Stimulated activated CD4-positive, alpha-beta T cell treated with anti-CD3 and anti-CD28 coated beads, Interleukin-4, amount 100 ng/mL, for 24 hours (primary cell): ENCODE measurements at regions not wholly inside any gene's neighbourhood (a gene's known extent, or its start where the extent isn't known, plus 50 kb on each side); places are given as distances from the start of the nearest gene placed in this dataset.

ENCODE experiments used
- DNase-seq: peaks from one replicate; pipeline ENCODE4 v3.0.0-alpha.2; 2020

DNA sequence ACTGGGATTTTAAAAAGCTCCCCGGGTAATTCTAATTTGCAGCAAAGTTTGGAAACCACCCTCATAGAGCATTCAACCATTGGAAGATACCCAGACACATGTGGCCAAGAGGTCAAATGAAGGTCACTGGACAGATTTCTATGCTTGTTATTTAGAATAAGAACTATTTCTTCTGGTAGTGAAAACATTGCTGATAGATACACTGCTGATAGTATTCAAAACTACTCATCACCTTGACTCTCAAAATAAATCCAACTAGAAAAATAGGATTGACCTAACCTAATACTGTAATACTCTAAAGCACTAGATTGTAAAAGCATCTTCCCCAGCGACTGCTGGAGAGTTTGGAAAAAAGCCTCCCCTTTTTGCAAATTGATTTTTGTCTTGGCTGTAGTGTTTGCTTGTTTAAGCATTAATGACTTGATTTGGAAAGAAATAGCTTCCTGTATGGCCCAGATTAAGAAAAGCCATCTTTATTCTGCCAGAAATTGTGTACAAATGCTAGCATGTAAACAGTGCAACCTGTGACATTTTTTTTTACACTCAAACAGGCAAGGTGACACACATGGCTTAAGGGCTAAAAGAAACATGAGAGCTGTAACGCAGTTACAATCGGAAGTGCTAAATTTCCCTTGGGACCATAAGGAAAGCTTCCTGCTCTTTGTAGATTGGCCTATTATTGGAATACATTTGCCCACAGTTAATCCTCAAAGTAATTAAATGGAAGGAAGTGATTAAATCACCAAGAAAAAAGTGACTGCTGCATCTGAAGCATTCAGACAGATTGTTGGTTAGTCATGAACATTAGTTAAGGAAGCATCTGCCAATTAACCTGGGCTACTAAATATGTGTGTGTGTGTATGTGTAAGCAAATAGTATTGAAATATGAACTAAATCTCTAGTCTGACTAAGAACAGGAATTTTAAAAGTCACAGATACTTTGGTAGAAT is 356.5 kb upstream of the ATP2B1 start:
- DNase-seq, result no peak

DNA sequence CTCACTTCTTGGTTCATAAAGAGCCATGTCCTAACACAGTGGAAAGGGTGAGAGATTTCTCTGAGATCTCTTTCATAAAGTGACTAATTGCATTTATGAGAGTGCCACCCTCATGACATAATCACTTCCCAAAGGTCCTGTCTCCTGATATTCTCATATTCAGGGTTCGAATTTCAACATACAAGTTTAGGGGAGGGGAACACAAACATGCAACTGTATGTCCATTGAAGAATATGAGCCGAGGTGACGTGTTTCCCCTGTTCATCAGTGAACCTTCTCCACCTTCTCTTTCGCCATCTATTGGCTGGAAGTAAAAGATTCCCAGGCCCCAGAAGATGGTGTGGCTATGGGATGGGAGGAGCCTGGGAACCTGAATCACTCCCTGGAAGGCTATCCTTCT is 354.2 kb upstream of the ATP2B1 start:
- no peak for DNase-seq

DNA sequence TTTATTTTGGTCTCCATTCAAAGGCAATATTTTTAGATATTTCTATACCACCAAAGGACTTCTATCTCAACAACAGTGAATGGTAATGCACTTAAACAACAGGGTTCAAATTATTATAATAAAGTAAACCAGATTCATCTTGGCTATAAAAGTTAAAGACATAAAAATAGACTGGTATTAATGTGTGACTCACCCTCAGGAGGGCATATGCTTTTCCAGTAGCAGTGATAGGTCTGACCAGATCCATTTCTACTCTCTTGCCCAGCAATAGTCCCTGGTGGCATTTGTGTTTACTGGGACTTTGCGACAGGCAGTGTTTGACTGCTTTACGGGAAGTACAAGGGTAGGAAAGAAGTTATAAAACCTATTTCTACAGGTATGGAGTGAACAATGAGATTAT is 353.2 kb upstream of the ATP2B1 start:
- no peak for DNase-seq

DNA sequence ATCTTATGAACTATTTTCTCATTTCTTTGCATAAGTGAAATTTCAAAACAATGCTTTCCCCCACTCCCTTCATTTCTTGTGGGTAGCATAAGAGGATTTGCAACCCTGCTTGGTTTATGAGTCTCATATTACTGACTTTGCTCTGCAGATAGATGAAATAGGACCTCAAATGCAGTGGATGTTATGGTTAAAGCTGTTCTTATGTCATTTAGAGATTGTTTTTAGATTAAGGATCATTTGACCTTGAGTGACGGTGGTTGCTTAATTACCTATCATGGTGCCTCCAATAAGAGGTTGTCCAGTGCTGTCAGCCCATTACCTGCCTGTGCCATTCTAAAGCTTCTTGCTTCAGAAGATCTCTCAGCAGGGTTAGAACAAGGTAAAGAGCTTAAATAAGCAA is 351.4 kb upstream of the ATP2B1 start:
- DNase-seq, result no peak

DNA sequence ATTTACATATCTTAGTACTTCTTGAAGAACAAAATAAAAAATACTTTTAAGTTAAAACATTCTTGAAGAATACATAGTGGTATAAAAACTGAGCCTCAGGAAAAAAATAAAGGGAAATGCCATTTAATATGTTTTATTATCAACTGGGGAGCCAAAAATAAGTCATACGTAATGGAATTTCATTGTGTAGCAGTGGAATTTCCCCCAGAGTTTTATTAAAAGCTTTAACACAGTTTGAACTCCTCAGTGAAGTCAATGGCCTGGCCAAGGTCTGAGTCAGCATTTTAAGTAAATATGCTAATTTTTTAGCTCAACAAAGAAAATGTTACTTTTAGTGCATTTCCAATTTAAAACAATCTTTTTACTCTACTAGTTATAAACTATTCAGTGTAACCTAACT is 350.1 kb upstream of the ATP2B1 start:
- no peak for DNase-seq

DNA sequence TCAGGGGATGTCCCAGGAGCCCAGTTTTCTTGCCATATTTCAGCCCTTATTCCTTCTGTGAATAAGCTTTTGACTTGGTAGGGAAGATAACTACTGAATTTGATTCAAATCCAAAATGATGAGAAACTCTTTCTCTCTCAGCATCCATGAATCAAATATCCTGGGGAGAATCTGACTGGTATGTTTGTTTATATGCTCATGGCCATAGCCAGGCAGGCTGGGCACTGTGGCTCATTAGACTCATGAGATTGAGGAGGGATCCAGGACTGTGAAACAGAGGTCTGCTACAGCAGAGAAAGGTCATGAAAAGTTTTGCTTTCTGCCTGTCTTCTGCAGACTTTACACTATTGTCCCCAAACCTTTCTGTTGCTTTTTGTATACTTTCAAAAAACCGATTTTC is 346.4 kb upstream of the ATP2B1 start:
- no peak for DNase-seq

DNA sequence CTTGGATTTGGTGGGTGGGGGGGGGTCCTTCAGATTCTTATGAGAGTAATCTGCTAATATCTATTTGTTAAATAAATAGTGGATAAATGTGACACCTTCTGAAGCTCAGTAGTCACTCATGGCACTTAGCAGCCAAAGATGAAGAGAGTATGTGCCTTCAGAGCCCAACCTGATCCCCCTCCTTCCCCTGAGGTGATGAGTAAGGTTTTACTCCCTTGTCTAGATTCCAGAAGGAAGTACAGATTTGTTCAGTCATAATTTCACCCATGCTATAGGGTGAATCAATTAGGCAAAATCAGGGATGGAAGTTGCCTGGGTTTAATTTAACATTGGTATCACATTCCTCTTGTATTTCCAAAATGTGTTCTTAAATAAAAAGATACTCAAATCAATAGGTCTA is 340.3 kb upstream of the ATP2B1 start:
- DNase-seq, result no peak

DNA sequence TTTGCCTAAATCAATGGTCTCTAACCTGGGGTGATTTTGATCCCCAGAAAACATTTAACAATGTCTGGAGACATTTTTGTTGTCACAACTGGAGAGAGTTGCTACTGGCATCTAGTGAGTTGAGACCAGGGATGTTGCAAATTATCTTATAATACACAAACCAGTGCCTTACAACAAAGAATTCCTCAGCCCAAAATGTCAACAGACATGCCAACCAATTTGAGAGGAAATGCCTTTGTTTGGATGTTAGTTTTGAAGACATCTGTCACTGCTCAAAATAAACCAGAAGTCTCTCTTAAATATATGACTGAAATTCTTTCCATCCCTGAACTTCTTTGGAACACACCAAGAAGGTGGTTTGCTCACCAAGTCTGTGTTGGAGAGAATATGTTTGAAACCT is 336.9 kb upstream of the ATP2B1 start:
- no peak for DNase-seq

DNA sequence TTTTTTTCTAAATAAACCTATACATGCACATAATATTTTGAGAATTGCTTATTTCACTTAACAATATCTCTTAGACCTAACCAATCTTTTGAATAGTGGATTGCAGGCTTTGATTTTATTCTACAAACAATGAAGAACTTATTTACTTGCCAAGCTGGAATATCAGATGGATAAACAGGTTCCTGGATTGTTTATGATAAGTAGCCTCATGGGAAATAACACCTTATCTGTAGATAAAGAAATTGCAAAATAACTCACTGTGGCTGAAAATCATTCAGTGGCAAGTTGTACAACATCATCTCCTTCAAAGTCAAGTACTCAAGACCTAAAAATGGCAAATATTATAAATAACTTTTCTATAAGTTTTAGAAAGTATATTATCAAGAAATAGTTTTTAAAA is 335.4 kb upstream of the ATP2B1 start:
- DNase-seq, result no peak

DNA sequence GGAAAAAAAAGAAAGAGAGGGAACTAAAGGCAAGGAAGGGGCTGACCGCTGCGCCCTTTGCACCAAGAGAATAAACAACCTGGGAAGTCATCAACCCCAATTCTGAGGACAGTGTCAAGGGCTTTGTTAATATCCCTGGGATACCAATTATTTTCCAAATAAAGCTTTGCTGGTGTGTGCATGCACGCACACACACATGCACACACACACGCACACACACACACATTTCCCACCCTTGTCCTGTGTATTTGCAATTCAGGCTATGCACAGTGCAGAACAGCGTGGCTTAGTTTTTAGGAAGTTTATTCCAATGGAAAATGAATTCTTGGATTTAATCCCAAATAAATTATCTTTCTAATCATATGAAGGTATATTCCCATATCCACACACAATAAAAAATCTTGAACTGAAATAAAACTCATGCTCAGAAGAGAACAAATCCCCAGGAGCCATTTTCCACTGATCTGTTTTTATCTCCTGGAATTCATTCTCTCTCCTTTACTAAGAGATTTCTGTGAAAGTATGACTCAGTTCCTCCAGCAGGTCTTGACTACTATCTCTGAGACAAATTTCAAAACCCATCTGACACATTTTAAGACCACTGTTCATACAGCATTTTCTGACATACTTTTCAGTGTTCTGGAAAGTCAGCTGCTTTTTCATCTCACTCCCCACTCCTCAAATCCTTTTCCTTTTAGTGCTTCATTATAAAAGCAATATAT is 334.4 kb upstream of the ATP2B1 start:
- DNase-seq, result no peak

DNA sequence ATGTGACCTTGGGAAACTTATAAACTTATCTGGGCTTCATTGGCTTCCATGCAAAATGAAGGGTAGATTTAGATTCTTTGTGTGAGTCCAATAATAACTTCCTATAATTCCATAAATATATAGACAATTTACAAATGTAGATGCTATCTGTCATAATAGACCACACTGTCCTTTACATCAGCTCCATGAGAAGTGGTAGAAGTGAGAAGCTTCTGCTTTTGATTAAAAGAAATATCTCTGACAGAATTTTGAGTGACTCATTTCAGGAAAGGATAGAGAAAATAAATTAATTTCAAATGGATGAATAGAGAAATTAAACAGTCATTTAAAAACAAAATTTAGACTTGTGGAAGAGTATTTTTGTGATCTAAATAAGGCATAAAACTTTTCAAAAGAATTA is 329.7 kb upstream of the ATP2B1 start:
- DNase-seq, result no peak

DNA sequence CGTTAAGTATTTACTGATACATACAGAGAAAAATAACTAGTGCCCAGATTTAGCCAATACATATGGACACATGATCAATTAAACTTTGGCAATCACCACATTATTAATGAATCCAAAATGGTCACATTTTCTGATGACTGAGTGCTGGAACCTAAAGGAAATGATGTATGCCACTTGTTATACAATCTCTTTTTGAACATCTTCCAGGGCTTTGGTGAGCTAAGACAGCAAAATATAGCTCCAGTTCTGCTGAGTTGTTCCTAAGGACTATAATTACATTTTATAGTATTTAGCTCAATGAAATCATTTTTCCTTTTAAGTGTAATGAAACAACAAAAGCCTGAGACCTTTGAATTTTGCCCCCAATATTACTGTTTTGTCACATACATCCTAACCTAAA is 329.1 kb upstream of the ATP2B1 start:
- DNase-seq, result no peak

DNA sequence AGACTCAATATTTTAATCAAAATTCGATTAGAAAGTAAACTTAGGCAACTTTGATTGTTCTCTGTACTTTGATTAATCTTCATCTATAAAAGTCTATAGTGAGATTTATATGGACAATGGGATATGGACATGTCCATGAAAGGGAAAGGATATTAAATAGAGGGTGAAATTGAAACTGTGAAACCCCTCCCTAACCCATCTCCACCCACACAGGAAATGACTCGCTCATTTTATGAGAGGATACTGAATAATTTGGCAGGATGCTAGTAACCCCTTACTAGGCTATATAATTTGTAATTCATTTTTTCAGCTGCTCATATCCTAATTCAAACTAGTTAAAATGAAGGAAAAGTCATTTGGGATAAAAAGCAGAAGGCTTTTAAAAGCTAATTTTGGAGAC is 328.0 kb upstream of the ATP2B1 start:
- DNase-seq, result no peak

DNA sequence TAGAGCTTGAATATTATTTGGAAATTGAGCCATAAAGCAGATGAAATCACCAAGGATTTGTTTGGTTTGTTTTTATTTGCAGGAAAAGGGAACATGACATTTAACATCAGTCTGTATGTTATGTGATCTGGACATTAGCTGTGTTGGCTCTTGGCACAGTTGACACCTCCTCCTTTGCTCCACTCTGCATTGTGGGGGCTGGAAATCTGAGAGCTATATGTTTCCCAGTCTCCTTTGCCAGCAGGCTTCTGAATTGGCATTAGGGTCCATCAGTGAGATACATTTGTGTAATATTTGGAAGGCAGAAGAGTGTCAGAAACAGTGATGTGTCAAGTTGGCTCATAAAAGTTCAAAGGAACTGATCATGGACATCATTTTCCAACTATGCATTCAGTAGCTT is 322.1 kb upstream of the ATP2B1 start:
- no peak for DNase-seq

DNA sequence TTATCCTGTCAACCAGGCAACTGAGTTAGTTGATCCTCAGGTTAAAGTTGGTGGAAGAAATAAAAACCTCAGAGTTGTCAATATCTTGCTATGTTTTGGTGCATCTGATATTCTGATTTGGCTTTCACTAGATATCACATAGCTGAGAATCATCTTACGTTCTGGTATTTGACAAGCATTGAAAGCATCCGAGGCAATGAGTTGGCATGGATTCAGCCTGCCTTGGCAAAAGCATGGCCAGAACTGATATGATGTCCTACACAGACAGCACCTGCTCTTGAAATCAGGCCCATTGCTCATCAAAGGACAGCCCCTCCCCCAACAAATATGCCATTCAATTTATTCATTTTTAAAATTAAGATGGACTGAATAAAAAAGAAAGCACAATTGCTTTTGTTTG is 320.7 kb upstream of the ATP2B1 start:
- no peak for DNase-seq

DNA sequence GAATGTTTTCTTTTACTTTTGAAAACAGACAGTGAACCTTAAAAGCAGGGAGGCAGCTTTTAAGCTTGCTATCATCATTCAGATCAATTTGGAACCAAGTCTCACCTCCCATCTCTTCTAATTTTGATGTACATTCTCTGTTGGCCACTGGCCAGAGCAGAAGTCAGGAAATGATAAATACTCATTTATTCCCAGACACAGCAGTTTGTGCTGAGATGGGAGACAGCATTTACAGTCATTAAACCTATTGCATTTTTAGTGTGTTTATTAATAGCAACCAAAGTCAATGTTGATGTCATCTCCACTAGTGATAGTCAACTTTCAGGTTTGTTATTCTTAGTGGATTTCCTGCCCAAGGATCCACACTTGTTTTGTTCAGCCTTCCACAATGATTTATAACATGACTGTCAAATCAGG is 320.0 kb upstream of the ATP2B1 start:
- DNase-seq, result no peak

DNA sequence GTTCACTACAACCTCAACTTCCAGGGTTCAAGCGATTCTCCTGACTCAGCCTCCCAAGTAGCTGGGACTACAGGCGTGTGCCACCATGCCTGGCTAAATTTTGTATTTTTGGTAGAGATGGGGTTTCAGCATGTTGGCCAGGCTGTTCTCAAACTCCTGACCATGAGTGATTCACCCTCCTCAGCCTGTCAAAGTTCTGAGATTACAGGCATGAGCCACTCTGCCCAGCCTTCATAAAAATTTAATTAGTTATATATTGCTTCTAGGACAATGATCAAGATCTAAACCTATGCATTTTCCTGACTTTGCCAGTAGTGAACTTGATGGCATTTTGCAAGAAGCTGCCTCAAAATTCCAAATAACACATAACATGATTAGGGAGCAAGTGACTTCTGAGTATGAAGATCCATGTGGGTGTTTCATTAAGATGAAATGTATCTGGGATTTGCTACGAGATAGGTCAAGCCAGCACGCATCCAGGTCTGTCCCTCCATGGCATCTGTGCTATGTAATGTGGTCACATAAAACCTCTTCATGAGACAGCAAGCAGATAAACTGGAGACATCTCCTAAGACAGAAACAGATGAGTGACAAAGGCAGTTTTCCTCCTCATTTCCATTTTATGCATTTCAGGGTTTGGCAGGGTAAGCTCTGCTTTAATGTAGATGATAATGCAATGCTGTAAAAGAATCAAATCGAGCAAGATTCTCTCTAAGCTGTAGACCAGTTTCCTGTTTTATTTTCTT is 319.4 kb upstream of the ATP2B1 start:
- no peak for DNase-seq

DNA sequence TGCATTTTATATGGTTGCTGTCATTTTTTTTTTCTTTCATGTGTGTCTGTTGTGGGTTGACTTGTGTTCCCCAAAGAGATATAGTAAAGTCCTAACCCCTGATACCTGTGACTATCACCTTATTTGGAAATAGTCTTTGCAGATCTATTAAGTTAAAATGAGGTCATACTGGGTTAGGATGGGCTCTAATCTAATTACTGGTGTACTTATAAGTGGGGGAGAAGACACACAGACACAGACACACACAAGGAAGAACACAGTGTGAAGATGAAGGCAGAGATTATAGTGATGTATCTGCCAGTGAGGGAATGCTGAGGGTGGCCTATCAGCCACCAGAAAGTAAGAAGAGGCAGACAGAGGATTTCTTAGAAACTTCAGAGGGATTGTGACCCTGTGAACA is 318.4 kb upstream of the ATP2B1 start:
- no peak for DNase-seq

DNA sequence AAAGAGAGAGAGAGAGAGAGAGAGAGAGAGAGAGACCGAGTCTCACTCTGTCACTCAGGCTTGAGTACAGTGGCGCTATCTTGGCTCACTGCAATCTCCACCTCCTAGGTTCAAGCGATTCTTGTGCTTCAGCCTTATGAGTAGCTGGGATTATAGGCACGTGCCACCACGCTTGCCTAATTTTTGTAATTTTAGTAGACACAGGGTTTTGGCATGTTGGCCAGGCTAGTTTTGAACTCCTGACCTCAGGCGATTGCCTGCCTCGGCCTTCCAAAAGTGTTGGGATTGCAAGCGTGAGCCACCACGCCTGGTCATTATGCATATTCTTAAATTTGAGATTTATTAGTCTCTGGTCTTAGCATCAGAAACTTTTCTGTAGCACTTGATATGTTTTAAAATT is 317.9 kb upstream of the ATP2B1 start:
- DNase-seq, result no peak

DNA sequence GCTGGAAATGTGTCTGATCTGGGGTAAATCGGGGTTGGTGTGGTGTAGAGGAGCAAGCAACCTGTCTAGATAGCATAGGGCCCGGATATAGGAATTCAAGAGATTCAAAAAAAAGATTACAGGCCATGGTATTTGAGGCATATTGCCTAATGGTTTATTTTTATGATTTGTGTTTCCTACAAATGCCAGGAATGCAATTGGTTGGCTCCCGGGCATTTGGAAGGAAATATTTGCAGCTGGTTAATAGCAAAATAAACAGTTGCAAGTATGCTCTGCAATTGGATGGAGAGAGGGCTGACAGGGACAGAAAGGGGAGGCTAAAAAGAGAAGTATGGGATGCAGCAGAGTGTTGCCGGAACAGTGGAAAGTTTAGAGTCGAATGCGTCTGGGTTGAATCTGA is 315.6 kb upstream of the ATP2B1 start:
- DNase-seq, result no peak

DNA sequence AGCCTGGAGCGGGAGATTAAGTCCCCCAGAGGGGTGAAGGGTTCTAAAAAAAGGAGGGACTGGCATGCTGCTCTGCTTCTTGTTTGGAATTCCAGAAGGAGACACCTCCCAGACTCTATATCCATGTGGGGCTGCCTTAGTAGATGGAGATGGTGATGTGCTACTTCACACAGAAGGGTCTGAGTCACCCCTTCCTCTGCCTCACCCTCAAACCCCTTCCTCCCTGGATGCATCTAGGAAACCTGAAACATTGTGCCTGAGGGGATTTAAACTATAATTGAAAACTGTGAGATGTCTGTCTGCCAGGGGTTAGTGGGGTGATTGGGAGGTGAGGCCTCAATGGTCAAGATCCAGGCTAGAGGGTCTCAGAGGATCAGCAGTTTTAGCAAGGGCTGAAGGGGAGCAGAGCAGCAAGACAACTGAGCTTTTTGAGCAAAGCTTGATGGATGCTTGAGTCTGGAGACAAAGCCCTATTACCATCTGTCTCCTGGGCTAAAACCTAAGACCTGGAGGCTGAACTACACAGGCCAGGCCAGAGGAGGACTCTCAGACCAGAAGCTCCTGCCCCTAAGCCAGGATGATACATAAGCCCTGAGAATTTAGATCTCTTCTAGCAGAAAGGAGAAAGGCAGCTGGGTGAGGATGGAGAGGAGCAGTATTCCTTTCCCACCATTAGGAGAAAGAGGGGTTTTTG is 314.7 kb upstream of the ATP2B1 start:
- DNase-seq, result no peak

DNA sequence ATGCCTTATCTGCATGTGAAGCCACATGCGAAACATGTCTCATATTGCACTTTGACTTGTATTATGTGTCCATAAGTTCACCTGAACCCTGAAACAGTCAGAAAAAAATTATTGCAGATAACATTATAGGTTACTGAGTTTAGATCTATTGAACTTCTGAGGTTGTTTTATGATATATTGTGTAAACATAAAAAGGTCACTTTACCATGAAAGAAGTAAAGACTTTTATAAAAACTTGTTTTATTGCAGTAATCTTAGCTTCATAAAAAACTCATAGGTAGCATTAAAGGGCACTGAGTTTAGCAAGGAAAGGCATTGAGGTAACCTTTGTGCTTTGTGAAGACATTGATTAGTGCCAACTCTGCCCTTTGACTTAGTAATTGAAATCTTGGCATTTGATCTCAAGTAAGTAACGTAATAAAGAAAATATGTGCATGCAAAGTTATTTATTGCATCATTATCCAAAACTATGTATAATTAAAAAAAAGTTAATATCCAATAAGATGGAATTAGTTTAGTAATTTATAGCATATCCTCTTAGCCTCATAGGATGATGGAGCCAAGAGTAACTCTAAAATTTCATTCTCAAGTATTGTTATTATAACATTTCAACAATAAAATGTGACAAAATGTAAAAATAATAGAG is 313.3 kb upstream of the ATP2B1 start:
- no peak for DNase-seq

DNA sequence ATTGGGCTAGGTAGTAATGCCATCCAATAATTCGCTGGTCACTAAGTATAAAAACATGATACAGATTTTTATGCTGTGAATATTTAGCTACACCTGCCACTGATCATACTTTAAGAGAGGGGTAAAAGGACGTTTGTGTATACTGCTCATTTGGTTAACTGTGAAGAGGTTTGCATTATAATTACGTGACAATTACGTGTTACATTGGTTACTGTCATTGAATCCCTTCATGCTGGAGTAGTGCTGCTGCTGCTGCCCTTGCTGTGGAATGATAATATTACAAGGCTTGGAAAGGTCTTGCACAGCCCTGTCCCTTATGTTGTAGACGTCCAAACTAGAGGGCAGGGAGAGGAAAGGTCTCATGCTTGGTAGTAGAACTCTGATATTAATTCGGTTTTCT is 312.2 kb upstream of the ATP2B1 start:
- no peak for DNase-seq
